ENCODE measurements at regions not wholly inside any gene's neighbourhood (a gene's known extent, or its start where the extent isn't known, plus 50 kb on each side); places are given as distances from the start of the nearest gene placed in this dataset.

DNA sequence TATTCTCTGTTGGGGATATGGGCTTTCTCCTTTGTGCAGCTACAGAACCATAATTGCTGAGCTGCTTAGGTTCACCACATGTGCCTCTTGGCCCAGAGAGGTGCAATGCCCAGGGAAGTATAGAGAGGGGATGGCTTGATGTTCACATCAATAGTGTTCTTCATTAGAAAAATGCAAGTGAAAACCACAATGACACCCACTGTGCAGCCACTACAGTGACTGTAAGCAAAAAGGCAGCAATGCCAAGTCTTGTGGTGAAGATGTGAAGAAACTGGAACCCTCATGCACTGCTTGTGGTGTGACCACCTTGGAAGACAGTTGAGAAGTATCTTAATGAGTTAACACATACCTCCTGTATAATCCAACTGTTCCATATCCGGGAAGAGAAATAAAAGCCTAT, 318.9 kb upstream of the ZMIZ1 start:
- H3K4me3 ChIP-seq (ENCODE audit: low read depth, low read length), result no peak overlapping the region
- TF ChIP-seq, protein P1, sequence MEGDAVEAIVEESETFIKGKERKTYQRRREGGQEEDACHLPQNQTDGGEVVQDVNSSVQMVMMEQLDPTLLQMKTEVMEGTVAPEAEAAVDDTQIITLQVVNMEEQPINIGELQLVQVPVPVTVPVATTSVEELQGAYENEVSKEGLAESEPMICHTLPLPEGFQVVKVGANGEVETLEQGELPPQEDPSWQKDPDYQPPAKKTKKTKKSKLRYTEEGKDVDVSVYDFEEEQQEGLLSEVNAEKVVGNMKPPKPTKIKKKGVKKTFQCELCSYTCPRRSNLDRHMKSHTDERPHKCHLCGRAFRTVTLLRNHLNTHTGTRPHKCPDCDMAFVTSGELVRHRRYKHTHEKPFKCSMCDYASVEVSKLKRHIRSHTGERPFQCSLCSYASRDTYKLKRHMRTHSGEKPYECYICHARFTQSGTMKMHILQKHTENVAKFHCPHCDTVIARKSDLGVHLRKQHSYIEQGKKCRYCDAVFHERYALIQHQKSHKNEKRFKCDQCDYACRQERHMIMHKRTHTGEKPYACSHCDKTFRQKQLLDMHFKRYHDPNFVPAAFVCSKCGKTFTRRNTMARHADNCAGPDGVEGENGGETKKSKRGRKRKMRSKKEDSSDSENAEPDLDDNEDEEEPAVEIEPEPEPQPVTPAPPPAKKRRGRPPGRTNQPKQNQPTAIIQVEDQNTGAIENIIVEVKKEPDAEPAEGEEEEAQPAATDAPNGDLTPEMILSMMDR (IDR thresholded peaks at IDR 0.05; ENCODE audit: low read depth, low read length), result no peak

DNA sequence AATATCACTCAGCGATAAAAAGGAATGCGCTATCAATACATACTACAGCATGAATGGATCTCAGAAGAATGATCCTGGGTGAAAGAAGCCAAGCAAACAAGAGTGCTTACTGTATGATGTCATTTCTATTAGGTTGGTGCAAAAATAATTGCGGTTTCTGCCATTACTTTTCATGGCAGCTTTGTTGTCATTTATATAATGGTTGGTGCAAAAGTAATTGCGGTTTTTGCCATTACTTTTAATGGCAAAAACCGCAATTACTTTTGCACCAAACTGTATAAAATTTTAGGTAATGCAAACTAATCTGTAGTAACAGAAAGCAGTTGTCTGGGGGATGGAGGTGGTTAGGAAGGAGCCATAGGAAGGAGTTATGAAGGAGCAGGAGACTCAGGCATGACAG, 318.3 kb upstream of the ZMIZ1 start:
- TF ChIP-seq, protein P1 (IDR thresholded peaks at IDR 0.05; ENCODE audit: low read depth, low read length), result no peak
- H3K4me3 ChIP-seq (ENCODE audit: low read depth, low read length), result no peak overlapping the region

DNA sequence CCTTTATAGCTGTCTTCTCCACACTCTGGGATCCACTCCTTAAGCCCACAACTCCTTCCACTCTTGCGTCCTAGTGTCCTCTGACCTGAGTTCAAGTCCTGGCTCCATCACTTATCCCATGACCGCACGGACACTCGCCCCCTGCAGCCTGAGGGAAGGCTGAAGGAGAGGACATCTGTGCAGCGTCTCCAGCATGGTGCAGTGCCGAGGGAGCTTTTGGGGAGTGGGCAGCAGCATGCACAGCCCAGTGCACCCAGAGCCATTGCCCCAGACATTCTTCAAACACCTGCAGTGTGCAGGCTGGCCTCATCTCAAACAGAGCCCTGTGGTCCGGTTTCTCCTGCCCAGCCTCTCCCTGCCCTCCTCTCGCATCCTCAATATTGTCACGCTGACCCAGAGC, 317.1 kb upstream of the ZMIZ1 start:
- H3K4me3 ChIP-seq (ENCODE audit: low read depth, low read length), result no peak overlapping the region
- TF ChIP-seq, protein P1 (IDR thresholded peaks at IDR 0.05; ENCODE audit: low read depth, low read length), result no peak

DNA sequence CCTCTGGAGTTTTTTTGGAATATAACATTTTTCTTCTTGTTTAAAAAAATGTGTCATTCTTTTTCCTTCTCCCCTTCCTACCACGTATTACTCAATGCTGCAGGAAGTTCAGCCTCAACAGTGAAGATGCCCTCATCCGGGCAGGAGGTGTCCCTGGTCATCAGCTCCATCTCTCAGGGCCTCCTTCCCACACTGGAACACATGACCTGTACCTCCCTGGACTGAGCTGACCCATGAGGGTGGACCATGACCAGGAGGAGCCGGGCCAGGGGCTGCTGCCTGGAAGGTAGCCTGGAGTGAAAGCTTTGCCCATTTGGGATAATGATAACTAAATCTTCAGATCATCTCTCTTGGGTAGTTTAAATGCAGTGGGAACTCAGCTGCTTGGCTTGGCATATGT, 316.5 kb upstream of the ZMIZ1 start:
- TF ChIP-seq, protein P1 (IDR thresholded peaks at IDR 0.05; ENCODE audit: low read depth, low read length), result no peak
- no peak overlapping the region for H3K4me3 ChIP-seq (ENCODE audit: low read depth, low read length)

DNA sequence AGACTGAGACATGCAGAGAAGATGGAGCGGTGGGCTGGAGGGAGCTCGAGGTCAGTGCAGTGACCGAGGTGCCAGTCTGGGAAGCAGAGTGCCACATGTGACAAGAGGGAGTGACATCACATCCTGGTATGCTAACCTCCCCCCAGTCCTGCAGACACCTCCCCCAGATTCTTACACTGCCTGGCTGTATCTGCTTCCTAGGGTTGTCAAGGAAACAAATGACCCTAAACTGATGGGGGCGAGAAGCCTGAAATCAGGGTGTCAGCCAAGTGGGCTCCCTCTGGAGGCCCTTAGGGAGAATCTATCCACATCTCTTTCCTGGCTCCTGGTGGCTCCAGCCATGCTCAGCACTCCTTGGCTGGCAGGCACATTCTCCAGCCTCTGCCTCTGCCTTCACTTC, 316.1 kb upstream of the ZMIZ1 start:
- TF ChIP-seq, protein P1 (IDR thresholded peaks at IDR 0.05; ENCODE audit: low read depth, low read length), result no peak
- no peak overlapping the region for H3K4me3 ChIP-seq (ENCODE audit: low read depth, low read length)

DNA sequence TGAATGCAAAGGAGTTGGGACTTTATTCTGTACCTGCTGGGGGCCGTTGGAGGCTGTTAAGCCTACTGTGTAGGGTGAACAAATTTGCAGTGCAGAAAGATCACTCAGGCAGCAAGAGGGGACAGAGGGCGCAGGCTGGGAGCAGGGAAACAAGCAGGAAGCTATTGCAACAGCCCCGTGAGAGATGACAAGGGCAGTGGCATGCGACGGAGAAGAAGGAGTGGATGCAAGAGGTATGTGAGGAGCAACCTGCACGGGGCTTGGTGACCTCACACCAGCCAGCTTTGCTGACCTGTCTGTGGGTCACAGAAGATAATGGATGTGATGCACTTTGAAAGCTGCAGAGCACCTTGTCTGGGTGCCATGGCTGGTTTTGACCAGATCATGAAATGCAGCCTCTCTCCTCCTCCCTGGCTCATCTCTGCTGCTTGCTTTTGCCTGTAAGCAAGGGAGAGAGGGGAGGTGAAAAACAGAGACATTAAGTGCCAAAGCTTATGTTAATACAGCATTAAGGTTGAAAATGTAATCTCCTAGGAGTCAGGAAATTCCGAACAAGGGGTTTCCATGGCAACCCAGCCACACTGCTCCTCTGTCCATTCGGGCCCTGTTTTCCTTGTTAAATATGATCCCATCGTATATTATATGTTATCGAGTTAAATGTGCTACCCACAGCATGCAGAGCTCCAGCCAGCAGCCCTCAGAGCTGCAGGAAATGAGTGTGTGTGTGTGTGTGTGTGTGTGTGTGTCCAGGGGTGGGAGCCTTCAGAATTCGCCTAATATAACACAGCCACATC, 314.3 kb upstream of the ZMIZ1 start:
- no peak overlapping the region for H3K4me3 ChIP-seq (ENCODE audit: low read depth, low read length)
- TF ChIP-seq, protein P1 (IDR thresholded peaks at IDR 0.05; ENCODE audit: low read depth, low read length), result no peak

DNA sequence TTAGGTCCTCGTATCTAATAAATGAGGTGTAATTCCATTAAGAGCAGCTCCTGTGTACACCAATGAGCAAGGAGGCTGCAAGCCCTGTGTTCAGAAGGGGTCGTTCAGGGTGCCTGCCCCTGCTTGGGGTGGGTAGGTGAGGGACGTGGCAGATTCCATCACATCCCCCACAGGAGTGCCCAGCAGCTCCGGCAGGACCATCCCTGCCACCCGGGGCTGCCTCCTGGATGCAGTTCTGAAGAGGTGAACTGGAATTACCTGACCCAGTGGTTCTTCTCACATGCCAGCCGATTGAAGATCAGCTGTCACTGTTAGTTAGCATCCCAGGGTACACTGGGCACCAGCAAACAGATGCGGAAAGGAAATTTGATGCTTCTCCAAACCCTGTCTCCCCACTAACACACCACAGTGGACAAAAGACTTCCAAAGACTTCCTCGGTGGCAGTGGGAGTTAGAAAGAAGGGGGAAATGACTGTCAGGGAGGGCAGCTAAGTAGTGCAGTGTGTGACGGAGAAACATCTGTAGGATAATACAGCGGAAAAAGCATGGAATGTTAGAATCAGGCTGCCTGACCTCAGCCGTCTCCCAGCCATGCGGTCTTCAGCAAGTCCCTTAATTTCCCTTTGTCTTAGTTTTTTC, 313.6 kb upstream of the ZMIZ1 start:
- TF ChIP-seq, protein P1 (IDR thresholded peaks at IDR 0.05; ENCODE audit: low read depth, low read length), result no peak
- no peak overlapping the region for H3K4me3 ChIP-seq (ENCODE audit: low read depth, low read length)
